ENCODE measurements at regions not wholly inside any gene's neighbourhood (a gene's known extent, or its start where the extent isn't known, plus 50 kb on each side); places are given as distances from the start of the nearest gene placed in this dataset.

- no peak for DNase-seq (ENCODE audit: low spot score)
Observed at GRCh38 chr2:52139241-52139640, 1107.3 kb upstream of the NRXN1 start.

DNA sequence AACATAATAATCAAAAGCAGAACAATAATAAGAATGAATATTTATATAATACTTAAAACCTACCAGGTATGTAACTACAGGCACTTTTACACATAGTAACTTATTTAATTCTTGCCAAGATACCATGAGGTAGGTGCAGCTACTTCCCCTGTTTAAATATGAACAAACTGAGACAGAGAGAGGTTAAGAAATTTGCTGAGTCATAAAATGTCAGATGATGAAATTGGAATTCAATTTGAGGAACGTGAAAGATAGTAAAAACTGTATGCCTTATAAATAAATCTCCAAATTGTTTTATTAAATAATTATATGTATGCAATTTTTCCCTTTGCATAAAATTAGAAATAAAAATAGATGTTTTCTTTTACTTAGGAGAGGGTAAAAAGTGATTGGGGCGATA lies 1103.3 kb upstream of the NRXN1 start:
- no peak for DNase-seq (ENCODE audit: low spot score)

DNA sequence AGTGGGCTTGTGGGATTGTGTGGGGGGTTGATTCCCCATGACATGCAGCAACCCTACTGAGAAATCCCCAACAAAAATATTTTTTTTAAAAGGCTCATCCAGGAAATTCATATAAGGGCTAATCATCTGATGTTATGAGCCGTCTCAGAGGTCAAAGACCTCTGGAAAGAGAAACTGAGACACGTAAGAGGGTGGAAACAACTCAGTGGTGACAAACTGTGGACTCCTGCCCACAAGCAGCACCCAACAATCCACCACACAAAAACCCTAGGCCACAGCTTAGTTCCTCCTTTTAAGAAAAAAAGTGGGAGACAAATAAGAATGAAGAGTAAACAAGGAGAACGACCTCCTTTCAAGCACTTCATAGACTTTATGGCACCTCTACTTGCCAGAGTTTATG lies 1096.1 kb upstream of the NRXN1 start:
- no peak for DNase-seq (ENCODE audit: low spot score)

DNA sequence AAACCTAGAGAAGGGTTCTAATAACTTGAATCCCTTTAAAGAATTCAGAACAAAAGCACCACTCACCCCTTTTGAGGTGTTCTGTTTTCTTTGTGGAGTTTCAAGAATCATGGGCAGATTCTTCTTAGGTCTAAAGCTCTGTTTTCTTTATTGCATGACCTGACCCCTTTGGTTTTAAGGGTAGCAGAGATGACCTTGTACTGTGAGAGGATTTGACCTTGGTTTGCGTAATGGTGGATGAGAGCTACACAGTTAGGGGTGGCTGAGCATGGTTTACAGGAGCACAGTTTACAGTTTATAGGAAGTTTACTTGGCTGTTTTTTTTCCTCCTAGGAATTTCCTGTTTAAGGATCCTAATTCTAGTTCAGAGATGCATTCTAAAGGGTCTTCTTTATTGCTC lies 1095.6 kb upstream of the NRXN1 start:
- no peak for DNase-seq (ENCODE audit: low spot score)

DNA sequence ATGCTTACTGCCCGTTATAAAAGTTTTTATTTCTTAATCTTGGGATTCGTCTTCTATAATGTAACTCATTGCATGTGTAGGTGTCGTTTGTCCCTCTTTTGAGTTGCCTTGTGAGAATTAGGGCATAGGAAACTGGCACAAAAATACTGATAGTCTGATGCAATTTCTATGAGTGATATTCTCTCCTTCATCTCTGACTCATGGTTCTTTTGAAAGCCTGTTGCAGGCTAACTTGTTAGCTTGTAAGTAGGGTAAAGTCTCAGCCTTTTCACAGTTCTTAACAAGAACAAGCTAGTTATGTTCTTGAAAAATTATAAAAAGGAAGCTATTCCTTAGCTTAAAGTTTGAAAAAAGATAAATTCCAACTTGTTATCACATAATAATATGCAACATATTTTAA lies 1085.4 kb upstream of the NRXN1 start:
- DNase-seq (ENCODE audit: low spot score): no peak

DNA sequence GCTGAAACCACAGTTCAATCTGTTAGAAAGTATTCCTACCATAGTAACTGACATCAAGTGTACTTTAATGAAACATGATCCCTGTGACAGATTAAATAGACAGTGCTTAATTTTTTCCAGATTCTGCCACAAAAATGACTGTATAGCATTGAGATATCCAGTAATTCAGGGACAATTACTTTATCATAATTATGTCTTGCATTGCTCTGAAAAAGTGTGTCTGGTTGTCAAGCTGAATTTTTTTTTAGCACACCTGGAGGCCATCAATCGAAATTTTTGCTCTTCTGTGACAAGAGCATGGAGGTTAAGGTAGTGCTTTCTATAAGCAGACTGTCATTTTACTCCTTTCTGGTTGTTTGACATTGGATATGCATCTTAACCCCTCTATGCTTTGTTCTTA lies 1083.8 kb upstream of the NRXN1 start:
- no peak for DNase-seq (ENCODE audit: low spot score)

DNA sequence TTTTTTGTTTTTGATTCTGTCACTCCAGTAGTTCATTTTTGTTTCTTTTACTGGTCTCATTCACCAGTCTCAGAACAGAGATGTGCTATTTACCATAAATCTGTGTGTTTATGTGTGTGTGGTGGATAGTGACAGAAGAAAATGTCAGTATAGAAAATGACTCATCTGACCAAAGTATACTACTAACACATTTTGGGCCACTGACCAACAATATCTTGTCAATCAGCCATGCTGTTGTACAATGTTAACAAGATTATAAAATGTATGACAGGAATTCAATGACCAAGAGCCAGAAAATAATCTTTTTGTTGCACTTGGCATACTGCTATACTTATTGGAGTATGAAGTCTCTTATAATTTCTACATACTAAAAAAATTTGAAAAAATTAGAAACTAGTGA lies 1081.4 kb upstream of the NRXN1 start:
- DNase-seq (ENCODE audit: low spot score): no peak

GRCh38 chr2:52112141-52112540 lies 1080.2 kb upstream of the NRXN1 start:
- no peak for DNase-seq (ENCODE audit: low spot score)

DNA sequence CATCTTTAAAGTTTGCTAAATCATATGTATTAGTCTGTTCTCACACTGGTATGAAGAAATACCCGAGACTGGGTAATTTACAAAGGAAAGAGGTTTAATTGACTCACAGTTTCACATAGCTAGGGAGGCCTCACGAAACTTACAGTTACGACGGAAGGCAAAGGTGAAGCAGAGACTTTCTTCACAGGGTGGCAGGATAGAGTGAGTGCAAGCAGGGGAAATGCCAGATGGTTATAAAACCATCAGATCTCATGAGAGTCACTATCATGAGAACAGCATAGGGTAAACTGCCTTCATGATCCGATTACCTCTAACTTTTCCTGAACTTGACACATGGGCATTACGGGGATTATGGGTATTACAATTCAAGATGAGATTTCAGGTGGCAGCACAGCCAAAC lies 1075.2 kb upstream of the NRXN1 start:
- no peak for DNase-seq (ENCODE audit: low spot score)

DNA sequence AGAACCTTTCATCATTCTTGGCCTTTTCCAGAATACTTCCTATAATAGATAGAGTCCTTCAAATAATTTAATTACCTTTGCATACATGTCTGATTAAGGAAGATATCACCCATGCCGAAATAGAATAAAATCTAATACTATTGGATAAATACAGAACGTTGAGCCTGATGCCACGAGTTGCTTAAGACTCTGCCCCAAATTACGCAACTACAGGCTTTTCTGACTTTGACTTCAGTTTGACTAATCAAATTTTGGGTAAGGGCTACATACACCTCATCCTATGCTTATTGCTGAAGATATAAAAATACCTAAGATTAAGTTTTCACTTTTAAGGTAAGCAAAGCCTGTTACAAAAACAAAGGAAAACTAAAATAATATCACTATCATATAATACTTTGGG lies 1065.1 kb upstream of the NRXN1 start:
- no peak for DNase-seq (ENCODE audit: low spot score)

DNA sequence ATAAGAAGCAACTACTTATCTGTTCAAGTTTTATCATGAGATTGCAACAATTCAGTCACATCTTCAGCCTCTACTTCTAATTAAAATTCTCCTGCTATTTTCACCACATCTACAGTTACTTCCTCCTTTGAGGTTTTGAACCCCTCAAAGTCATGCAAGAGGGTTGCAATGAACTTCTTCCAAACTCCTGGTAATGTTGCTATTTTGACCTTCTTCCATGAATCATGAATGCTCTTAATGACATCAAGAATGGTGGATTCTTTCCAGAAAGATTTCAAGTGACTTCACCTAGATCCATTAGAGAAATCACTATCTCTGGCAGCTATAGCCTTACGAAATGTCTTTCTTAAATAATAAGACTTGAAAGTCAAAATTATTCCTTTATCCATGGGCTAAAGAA lies 1052.8 kb upstream of the NRXN1 start:
- DNase-seq (ENCODE audit: low spot score): no peak

- DNase-seq (ENCODE audit: low spot score): no peak
Observed at GRCh38 chr2:52083214-52083613, 1051.3 kb upstream of the NRXN1 start.

GRCh38 chr2:52082646-52083045 lies 1050.7 kb upstream of the NRXN1 start:
- DNase-seq (ENCODE audit: low spot score): no peak

GRCh38 chr2:52079602-52080001 lies 1047.7 kb upstream of the NRXN1 start:
- no peak for DNase-seq (ENCODE audit: low spot score)

DNA sequence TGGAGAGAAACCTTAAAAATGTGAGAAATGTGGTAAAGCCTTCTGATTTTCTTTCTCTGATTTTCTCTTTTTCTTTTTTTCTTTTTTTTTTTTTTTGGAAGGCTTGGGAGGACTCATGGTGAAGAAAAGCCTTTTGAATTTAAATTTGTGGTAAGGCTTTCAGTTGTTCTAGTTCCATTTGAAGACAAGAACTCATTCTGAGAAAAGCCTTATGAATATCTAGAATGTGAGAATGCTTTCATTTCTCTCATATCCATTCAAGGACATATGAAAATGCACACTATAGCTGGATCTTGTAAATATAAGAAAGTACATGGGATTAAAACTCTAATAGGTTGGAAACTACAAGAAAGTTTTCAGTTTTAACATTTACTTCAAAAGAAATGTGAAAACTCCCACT lies 1045.2 kb upstream of the NRXN1 start:
- DNase-seq (ENCODE audit: low spot score): no peak

DNA sequence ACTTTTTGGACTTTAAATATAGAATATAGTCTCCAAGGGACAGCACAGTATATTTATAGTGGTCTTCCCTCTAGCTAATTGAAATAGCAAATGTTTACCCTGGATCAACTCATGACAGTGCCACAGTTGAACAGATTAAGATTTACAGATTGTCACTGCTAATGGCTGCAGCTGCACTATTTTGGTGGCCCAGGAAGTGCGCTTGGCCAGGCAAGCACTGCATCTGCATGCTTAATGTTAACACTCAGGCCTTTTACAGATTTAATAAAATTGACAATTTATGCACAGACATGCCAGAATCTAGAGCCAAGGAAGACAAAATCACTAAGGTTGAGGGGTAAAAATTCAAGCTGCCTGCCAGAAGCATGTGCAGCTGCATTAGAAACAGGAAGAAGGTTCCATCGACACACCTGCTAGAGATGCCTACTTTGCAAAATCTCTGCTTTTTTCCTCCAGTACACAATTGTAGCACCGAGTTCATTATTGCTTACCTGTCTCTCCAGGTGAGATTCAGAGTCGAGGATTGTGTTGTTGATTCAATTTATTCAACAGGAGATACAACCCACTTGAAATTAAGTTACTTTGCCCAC lies 1042.3 kb upstream of the NRXN1 start:
- DNase-seq (ENCODE audit: low spot score): no peak

- DNase-seq (ENCODE audit: low spot score): no peak
Observed at GRCh38 chr2:52072949-52073348, 1041.0 kb upstream of the NRXN1 start.

- DNase-seq (ENCODE audit: low spot score): no peak
Observed at GRCh38 chr2:52070665-52071064, 1038.7 kb upstream of the NRXN1 start.

- DNase-seq (ENCODE audit: low spot score): no peak
Observed at GRCh38 chr2:52064234-52064633, 1032.3 kb upstream of the NRXN1 start.

DNA sequence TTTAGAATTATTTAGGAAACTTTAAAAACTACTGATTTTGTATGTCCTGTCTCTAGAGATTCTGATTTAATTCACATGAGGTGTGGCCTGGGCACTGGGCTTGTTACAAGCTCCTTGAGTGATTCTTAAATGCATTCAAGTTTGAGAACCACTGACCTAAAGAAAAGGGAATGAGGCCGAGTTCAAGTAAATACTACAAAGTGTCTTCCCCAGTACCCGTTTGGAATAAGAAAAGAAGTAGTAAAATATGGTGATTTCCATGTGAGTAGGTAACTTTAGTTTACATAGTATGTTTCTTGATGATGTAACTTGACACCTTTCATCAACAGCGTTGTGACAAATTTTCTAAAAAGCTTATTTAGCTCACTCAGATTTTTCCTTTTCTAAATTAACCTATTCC lies 1022.9 kb upstream of the NRXN1 start:
- DNase-seq (ENCODE audit: low spot score): no peak

DNA sequence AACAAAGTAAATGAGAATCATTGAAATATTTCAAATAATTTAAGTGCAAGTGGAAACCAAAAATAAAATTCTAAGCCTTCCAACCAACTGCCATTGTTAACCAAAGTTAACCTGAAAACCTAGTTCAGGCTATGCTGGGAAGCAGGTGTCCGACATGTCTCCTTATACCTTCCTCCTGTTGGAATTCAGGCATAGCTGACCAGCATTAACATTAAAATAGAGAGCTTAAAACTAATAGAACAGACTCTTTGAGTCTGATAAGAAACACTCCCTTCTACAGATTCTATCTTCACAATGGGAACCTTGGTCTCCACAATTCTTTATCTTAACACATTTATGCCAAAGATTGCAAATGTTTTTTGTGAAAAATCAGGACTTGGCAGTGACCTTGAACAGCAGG lies 1004.9 kb upstream of the NRXN1 start:
- DNase-seq (ENCODE audit: low spot score): no peak

GRCh38 chr2:52036024-52036423 lies 1004.1 kb upstream of the NRXN1 start:
- DNase-seq (ENCODE audit: low spot score): no peak

DNA sequence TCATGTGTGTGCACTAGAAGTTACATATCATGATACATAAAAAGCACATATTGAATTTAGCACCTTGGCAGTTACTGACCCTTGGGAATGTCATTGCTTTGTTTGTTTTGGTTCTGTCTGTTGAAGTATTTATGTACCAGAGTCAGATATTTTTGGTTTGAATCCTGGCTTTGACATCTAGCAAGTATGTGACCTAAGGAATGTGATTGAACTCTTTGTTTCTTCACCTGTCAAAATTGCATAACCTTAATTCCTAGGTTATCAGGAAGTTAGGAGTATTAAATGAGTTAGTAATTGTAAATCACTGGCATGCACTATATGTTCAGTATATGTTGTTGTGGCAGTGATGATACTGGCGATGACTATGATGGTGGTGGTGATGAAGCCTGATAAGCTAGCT lies 1003.5 kb upstream of the NRXN1 start:
- DNase-seq (ENCODE audit: low spot score): no peak

GRCh38 chr2:52034706-52035105 lies 1002.8 kb upstream of the NRXN1 start:
- no peak for DNase-seq (ENCODE audit: low spot score)

- DNase-seq (ENCODE audit: low spot score): no peak
Observed at GRCh38 chr2:52022006-52022405, 990.1 kb upstream of the NRXN1 start.
